ENCODE measurements at regions not wholly inside any gene's neighbourhood (a gene's known extent, or its start where the extent isn't known, plus 50 kb on each side); places are given as distances from the start of the nearest gene placed in this dataset.

GRCh38 chr1:195458365-195458764 lies 1149.9 kb downstream of the KCNT2 start:
- no peaks in the 10 kb centered on the region for H3K4me1 ChIP-seq (ENCODE audit: insufficient read depth, low read length, poor library complexity, severe bottlenecking)
- no peaks in the 10 kb centered on the region for H4K20me1 ChIP-seq (ENCODE audit: insufficient read depth, low read length, poor library complexity, severe bottlenecking)
- no peak overlapping the region for H2AFZ ChIP-seq (ENCODE audit: low read length)
- TF ChIP-seq, protein P1, sequence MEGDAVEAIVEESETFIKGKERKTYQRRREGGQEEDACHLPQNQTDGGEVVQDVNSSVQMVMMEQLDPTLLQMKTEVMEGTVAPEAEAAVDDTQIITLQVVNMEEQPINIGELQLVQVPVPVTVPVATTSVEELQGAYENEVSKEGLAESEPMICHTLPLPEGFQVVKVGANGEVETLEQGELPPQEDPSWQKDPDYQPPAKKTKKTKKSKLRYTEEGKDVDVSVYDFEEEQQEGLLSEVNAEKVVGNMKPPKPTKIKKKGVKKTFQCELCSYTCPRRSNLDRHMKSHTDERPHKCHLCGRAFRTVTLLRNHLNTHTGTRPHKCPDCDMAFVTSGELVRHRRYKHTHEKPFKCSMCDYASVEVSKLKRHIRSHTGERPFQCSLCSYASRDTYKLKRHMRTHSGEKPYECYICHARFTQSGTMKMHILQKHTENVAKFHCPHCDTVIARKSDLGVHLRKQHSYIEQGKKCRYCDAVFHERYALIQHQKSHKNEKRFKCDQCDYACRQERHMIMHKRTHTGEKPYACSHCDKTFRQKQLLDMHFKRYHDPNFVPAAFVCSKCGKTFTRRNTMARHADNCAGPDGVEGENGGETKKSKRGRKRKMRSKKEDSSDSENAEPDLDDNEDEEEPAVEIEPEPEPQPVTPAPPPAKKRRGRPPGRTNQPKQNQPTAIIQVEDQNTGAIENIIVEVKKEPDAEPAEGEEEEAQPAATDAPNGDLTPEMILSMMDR (conservative IDR thresholded peaks at IDR 0.05; ENCODE audit: low read length): no peak
- H3K4me2 ChIP-seq (ENCODE audit: low read depth, low read length, poor library complexity, severe bottlenecking): no peak overlapping the region
- H3K9ac ChIP-seq (ENCODE audit: low read depth, low read length, poor library complexity, severe bottlenecking): no peak overlapping the region
- no peaks in the 10 kb centered on the region for H3K79me2 ChIP-seq (ENCODE audit: insufficient read depth, low read length)
- no peak overlapping the region for H3K4me3 ChIP-seq (ENCODE audit: low read length, poor library complexity, severe bottlenecking)
- no peaks in the 10 kb centered on the region for H3K36me3 ChIP-seq (ENCODE audit: insufficient read depth, low read length)
- H3K9me3 ChIP-seq (ENCODE audit: insufficient read depth, low read depth, low read length): no peaks in the 10 kb centered on the region
- H3K9me2 ChIP-seq (replicated peaks; ENCODE audit: low read depth, low read length): no peaks in the 10 kb centered on the region
- H3K27me3 ChIP-seq (ENCODE audit: insufficient read depth, low read length, poor library complexity, severe bottlenecking): no peaks in the 10 kb centered on the region
- H3F3A ChIP-seq (ENCODE audit: low read depth): no peaks in the 10 kb centered on the region

DNA sequence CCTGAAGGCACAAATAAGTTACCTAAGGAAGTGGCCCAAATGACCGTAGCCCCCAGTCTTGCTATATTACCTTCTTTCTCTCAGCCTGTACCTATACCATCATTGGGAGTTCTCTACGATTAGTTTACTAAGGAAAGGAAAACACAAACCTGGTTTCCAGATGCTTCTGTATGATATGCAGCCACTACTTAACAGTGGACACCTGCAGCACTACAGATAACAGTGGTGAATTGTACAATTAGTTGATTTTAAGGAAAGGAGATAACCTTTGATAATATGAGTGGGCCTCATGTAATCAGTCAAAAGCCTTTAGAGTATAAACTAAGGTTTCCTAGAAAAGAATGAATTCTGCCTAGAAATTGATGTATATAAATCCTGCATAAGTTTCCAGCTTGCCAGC lies 1157.4 kb downstream of the KCNT2 start:
- TF ChIP-seq, protein P1 (conservative IDR thresholded peaks at IDR 0.05; ENCODE audit: low read length): no peak
- TF ChIP-seq EZH2phosphoT487 (IDR thresholded peaks at IDR 0.05; ENCODE audit: borderline replicate concordance): no peak
- Histone ChIP-seq H3K9ac (ENCODE audit: low read depth, low read length, poor library complexity, severe bottlenecking) (no peak overlapping the region), H3K9me3 (ENCODE audit: insufficient read depth, low read depth, low read length) (no peaks in the 10 kb centered on the region), H3K4me1 (ENCODE audit: insufficient read depth, low read length, poor library complexity, severe bottlenecking) (no peaks in the 10 kb centered on the region), H4K20me1 (ENCODE audit: insufficient read depth, low read length, poor library complexity, severe bottlenecking) (no peaks in the 10 kb centered on the region), H3K4me2 (ENCODE audit: low read depth, low read length, poor library complexity, severe bottlenecking) (no peak overlapping the region), H3K27me3 (ENCODE audit: insufficient read depth, low read length, poor library complexity, severe bottlenecking) (no peaks in the 10 kb centered on the region), H3K36me3 (ENCODE audit: insufficient read depth, low read length) (no peaks in the 10 kb centered on the region), H3F3A (ENCODE audit: low read depth) (no peaks in the 10 kb centered on the region), H2AFZ (ENCODE audit: low read length) (no peak overlapping the region), H3K9me2 (replicated peaks; ENCODE audit: low read depth, low read length) (no peaks in the 10 kb centered on the region), H3K79me2 (ENCODE audit: insufficient read depth, low read length) (no peaks in the 10 kb centered on the region), H3K4me3 (ENCODE audit: low read length, poor library complexity, severe bottlenecking) (no peak overlapping the region)

GRCh38 chr1:195439661-195440060 lies 1168.6 kb downstream of the KCNT2 start:
- Histone ChIP-seq H3K9me2 (replicated peaks; ENCODE audit: low read depth, low read length) (no peaks in the 10 kb centered on the region), H2AFZ (ENCODE audit: low read length) (no peak overlapping the region), H3K79me2 (ENCODE audit: insufficient read depth, low read length) (no peaks in the 10 kb centered on the region), H3K36me3 (ENCODE audit: insufficient read depth, low read length) (no peaks in the 10 kb centered on the region), H3K4me3 (ENCODE audit: low read length, poor library complexity, severe bottlenecking) (no peak overlapping the region), H3K27me3 (ENCODE audit: insufficient read depth, low read length, poor library complexity, severe bottlenecking) (no peaks in the 10 kb centered on the region), H3K4me1 (ENCODE audit: insufficient read depth, low read length, poor library complexity, severe bottlenecking) (no peaks in the 10 kb centered on the region), H3K4me2 (ENCODE audit: low read depth, low read length, poor library complexity, severe bottlenecking) (no peak overlapping the region), H3K9me3 (ENCODE audit: insufficient read depth, low read depth, low read length) (no peaks in the 10 kb centered on the region), H3K9ac (ENCODE audit: low read depth, low read length, poor library complexity, severe bottlenecking) (no peak overlapping the region), H3F3A (ENCODE audit: low read depth) (no peaks in the 10 kb centered on the region), H4K20me1 (ENCODE audit: insufficient read depth, low read length, poor library complexity, severe bottlenecking) (no peaks in the 10 kb centered on the region)
- TF ChIP-seq, protein P1 (conservative IDR thresholded peaks at IDR 0.05; ENCODE audit: low read length): no peak
- no peak for TF ChIP-seq EZH2phosphoT487 (IDR thresholded peaks at IDR 0.05; ENCODE audit: borderline replicate concordance)

Data from Loucy (cell line).